ENCODE measurements at regions not wholly inside any gene's neighbourhood (a gene's known extent, or its start where the extent isn't known, plus 50 kb on each side); places are given as distances from the start of the nearest gene placed in this dataset.

DNA sequence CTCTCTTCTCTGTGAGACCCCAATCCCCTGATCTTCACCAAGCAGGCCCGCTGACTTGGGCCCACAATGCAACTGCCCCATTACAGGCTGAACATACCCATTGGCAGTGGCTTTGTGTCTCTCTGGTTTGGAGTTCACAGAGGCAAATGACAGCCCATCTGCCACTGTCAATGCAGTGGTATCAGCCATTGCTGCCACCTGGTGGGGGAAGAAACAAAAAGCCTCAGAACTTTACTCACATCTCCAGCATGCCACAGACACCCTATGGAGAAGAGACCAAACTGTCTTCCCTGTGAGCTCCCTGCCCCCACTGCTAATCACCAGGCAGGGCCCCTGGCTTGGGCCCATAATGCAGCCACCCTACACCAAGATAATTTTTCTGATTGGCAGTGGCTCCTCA is 729.3 kb upstream of the ACTRT1 start:
- Histone ChIP-seq H3K9ac (ENCODE audit: low read length) (no peak overlapping the region), H3K79me2 (ENCODE audit: insufficient read depth, low read length) (no peaks in the 10 kb centered on the region), H3K36me3 (ENCODE audit: low read length) (no peaks in the 10 kb centered on the region), H3K9me3 (ENCODE audit: insufficient read depth, low read length) (no peaks in the 10 kb centered on the region), H4K20me1 (ENCODE audit: low read depth, low read length) (no peaks in the 10 kb centered on the region), H3K9me2 (replicated peaks; ENCODE audit: insufficient read depth, low read length) (no peaks in the 10 kb centered on the region), H3K4me3 (ENCODE audit: insufficient read depth, low read length, poor library complexity, severe bottlenecking) (no peak overlapping the region), H2AFZ (ENCODE audit: low read depth, low read length, severe bottlenecking) (no peak overlapping the region), H3K4me2 (ENCODE audit: low read depth, low read length, poor library complexity, severe bottlenecking) (no peak overlapping the region), H3F3A (ENCODE audit: insufficient read depth) (no peaks in the 10 kb centered on the region), H3K27ac (ENCODE audit: low read depth, low read length) (no peak overlapping the region), H3K27me3 (ENCODE audit: low read length) (no peaks in the 10 kb centered on the region)
- TF ChIP-seq, protein P1, sequence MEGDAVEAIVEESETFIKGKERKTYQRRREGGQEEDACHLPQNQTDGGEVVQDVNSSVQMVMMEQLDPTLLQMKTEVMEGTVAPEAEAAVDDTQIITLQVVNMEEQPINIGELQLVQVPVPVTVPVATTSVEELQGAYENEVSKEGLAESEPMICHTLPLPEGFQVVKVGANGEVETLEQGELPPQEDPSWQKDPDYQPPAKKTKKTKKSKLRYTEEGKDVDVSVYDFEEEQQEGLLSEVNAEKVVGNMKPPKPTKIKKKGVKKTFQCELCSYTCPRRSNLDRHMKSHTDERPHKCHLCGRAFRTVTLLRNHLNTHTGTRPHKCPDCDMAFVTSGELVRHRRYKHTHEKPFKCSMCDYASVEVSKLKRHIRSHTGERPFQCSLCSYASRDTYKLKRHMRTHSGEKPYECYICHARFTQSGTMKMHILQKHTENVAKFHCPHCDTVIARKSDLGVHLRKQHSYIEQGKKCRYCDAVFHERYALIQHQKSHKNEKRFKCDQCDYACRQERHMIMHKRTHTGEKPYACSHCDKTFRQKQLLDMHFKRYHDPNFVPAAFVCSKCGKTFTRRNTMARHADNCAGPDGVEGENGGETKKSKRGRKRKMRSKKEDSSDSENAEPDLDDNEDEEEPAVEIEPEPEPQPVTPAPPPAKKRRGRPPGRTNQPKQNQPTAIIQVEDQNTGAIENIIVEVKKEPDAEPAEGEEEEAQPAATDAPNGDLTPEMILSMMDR (IDR thresholded peaks at IDR 0.05; ENCODE audit: insufficient read depth, low read length, poor library complexity, severe bottlenecking): no peak
- no peak for TF ChIP-seq EZH2phosphoT487 (conservative IDR thresholded peaks at IDR 0.05; ENCODE audit: low read length)

DNA sequence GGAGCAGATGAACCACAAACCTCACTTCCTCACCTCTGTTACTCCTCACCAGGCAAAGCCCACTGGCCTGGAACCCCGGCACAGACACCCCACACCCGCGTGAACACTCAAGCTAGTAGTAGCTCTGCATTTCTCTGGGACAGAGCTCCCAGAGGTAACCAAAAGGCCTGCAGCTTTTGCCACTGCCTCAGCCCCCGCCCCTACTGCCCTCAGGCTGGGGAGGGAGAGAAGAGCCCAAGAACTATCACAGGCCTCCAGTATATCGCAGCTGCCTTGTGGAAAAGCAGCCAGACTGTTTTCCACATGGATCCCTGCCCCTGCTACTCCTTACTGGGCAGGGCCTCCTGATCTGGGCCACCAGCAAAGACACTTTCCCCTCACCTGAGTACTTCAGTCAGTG is 728.7 kb upstream of the ACTRT1 start:
- H3K27me3 ChIP-seq (ENCODE audit: low read length): no peaks in the 10 kb centered on the region
- no peak overlapping the region for H3K4me2 ChIP-seq (ENCODE audit: low read depth, low read length, poor library complexity, severe bottlenecking)
- no peak overlapping the region for H2AFZ ChIP-seq (ENCODE audit: low read depth, low read length, severe bottlenecking)
- H3K9me2 ChIP-seq (replicated peaks; ENCODE audit: insufficient read depth, low read length): no peaks in the 10 kb centered on the region
- H3K4me3 ChIP-seq (ENCODE audit: insufficient read depth, low read length, poor library complexity, severe bottlenecking): no peak overlapping the region
- no peaks in the 10 kb centered on the region for H3K36me3 ChIP-seq (ENCODE audit: low read length)
- H3K27ac ChIP-seq (ENCODE audit: low read depth, low read length): no peak overlapping the region
- TF ChIP-seq EZH2phosphoT487 (conservative IDR thresholded peaks at IDR 0.05; ENCODE audit: low read length): no peak
- TF ChIP-seq, protein P1 (IDR thresholded peaks at IDR 0.05; ENCODE audit: insufficient read depth, low read length, poor library complexity, severe bottlenecking): no peak
- H3K9me3 ChIP-seq (ENCODE audit: insufficient read depth, low read length): no peaks in the 10 kb centered on the region
- no peaks in the 10 kb centered on the region for H3K79me2 ChIP-seq (ENCODE audit: insufficient read depth, low read length)
- no peak overlapping the region for H3K9ac ChIP-seq (ENCODE audit: low read length)
- no peaks in the 10 kb centered on the region for H4K20me1 ChIP-seq (ENCODE audit: low read depth, low read length)
- H3F3A ChIP-seq (ENCODE audit: insufficient read depth): no peaks in the 10 kb centered on the region

DNA sequence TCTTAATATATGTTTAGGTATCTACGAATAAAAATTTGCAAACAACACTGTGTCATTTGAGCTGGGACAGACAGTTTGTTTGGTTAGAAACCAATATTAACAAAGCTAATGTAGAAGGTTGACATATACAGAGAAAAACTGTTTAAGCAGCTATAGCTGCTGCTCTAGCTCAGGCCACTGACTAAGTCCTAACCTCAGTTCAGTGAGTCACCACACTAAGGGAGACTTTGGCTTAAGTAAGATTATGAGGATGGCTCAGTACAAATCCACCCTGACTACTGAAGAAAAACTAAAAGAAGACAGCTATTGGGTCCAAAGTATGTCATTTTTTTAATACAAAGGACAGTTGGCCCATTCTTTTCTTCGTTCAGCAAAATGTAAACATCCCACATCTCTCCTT is 717.3 kb upstream of the ACTRT1 start:
- no peak overlapping the region for H2AFZ ChIP-seq (ENCODE audit: low read depth, low read length, severe bottlenecking)
- no peak overlapping the region for H3K4me3 ChIP-seq (ENCODE audit: insufficient read depth, low read length, poor library complexity, severe bottlenecking)
- H3K9me3 ChIP-seq (ENCODE audit: insufficient read depth, low read length): no peaks in the 10 kb centered on the region
- H4K20me1 ChIP-seq (ENCODE audit: low read depth, low read length): no peaks in the 10 kb centered on the region
- H3K9ac ChIP-seq (ENCODE audit: low read length): no peak overlapping the region
- TF ChIP-seq, protein P1 (IDR thresholded peaks at IDR 0.05; ENCODE audit: insufficient read depth, low read length, poor library complexity, severe bottlenecking): no peak
- no peak for TF ChIP-seq EZH2phosphoT487 (conservative IDR thresholded peaks at IDR 0.05; ENCODE audit: low read length)
- H3K4me2 ChIP-seq (ENCODE audit: low read depth, low read length, poor library complexity, severe bottlenecking): no peak overlapping the region
- no peaks in the 10 kb centered on the region for H3K79me2 ChIP-seq (ENCODE audit: insufficient read depth, low read length)
- no peaks in the 10 kb centered on the region for H3K9me2 ChIP-seq (replicated peaks; ENCODE audit: insufficient read depth, low read length)
- H3F3A ChIP-seq (ENCODE audit: insufficient read depth): no peaks in the 10 kb centered on the region
- no peaks in the 10 kb centered on the region for H3K27me3 ChIP-seq (ENCODE audit: low read length)
- H3K27ac ChIP-seq (ENCODE audit: low read depth, low read length): no peak overlapping the region
- H3K36me3 ChIP-seq (ENCODE audit: low read length): no peaks in the 10 kb centered on the region

All from SU-DHL-6 (cell line).